ENCODE measurements at regions not wholly inside any gene's neighbourhood (a gene's known extent, or its start where the extent isn't known, plus 50 kb on each side); places are given as distances from the start of the nearest gene placed in this dataset.

DNA sequence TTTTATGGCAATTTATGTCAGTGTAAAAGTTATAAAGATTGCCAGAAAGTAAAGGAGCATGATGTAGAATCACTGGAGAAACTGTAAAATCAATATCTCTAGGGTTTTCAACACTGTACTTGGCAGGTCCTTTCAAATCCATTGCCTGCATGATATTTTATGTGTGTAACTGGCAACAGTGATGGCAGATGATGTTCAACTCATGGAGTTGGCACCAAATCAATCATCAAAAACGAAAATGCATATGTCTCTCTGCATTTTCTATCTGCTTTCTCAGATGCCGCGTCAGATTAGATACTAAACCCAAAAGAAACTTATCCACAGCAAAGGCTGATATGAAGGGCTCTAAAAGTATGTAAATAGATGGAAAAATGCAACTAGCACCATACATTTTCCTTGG, 1395.5 kb upstream of the PIK3C3 start:
- H3K4me1 Mint-ChIP-seq: no peaks in the 10 kb centered on the region
- H3K27ac Mint-ChIP-seq (ENCODE audit: low read depth): no peak overlapping the region
- no peaks in the 10 kb centered on the region for H3K36me3 Mint-ChIP-seq (ENCODE audit: insufficient read depth)
- ATAC-seq (replicated peaks; ENCODE audit: extremely low read depth, poor library complexity, severe bottlenecking) (no peak), DNase-seq (ENCODE audit: low spot score in 2 of 2) (no peak)
- H3K9me3 Mint-ChIP-seq: peaks cover 8% of the 10 kb centered on the region
- H3K27me3 Mint-ChIP-seq: no peaks in the 10 kb centered on the region
- H3K4me3 Mint-ChIP-seq: no peak overlapping the region

DNA sequence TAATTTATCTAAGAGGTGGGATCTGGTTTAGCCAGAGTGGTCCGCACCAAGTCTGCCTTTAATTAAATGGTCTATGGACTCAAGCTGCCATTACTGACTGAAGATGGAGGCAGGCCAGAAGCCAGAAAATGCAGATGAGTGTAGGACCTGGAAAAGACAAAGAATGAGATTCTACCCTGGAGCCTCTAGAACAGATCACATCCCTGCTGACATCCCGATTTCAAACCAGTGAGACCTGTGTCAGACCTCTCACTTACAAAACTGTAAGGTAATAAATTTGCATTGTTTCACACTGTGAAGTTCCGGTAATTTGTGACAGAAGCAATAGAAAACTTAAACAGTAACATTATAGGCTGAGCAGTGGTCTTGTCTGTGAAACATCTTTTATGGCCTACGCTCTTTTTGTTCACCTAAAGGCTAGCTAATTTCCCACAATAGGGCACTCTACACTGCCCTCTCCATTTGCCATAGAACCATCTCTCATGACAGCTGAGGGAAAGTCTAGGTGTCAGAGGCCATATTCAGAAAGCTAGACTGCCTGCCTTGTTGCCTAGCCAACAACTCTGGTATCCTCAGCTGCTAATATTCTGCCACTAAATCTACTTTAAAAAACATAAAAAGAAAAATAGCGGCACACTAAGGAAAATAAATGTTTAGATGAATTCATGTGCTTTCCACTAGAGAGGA, 1396.2 kb upstream of the PIK3C3 start:
- DNase-seq (ENCODE audit: low spot score in 2 of 2) (no peak), ATAC-seq (replicated peaks; ENCODE audit: extremely low read depth, poor library complexity, severe bottlenecking) (no peak)
- Mint-ChIP-seq H3K4me3 (no peak overlapping the region), H3K9me3 (peaks cover 12% of the 10 kb centered on the region), H3K27me3 (no peaks in the 10 kb centered on the region), H3K36me3 (ENCODE audit: insufficient read depth) (no peaks in the 10 kb centered on the region), H3K4me1 (no peaks in the 10 kb centered on the region), H3K27ac (ENCODE audit: low read depth) (no peak overlapping the region)

DNA sequence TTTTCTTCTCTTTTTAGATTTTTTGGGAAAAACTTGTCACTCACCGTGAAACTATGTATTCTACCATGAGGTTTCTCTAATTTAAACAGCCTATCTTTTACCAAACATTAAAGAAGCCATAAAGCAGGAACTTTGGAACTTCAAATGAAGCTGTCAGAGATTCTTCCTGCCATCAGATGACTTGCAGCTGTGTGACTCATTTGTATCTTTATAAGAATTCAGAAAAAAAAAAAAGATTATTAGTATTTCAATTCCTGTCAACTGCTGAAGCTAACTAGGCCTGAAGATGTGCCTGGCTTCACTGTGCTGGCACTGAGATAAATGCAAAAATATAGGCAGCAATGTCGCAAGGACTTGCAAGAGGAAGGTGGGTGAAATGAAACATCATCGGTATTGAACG, 1399.1 kb upstream of the PIK3C3 start:
- H3K9me3 Mint-ChIP-seq: peaks cover 14% of the 10 kb centered on the region
- ATAC-seq (replicated peaks; ENCODE audit: extremely low read depth, poor library complexity, severe bottlenecking) (no peak), DNase-seq (ENCODE audit: low spot score in 2 of 2) (no peak)
- no peaks in the 10 kb centered on the region for H3K36me3 Mint-ChIP-seq (ENCODE audit: insufficient read depth)
- H3K4me3 Mint-ChIP-seq: no peak overlapping the region
- no peaks in the 10 kb centered on the region for H3K4me1 Mint-ChIP-seq
- H3K27me3 Mint-ChIP-seq: no peaks in the 10 kb centered on the region
- no peak overlapping the region for H3K27ac Mint-ChIP-seq (ENCODE audit: low read depth)

DNA sequence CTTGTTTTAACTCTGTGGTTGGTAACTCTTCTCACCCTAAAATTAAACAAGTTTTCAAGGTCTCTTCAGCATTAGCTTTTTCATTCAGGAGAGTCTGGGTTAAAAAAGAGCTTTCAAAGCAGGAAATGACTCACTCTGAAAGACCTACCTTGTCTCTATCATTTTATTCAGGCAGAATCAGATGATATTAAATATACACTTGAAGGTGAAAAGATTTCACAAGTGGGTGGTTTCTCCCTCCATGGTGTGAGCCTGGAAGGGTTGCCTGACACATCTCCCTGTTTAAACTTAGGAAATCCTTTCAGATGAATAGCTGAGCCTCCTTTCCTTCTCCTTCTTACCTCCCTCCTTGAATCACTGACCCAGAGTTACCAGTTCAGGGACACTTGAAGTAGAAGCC, 1402.0 kb upstream of the PIK3C3 start:
- ATAC-seq (replicated peaks; ENCODE audit: extremely low read depth, poor library complexity, severe bottlenecking) (no peak), DNase-seq (ENCODE audit: low spot score in 2 of 2) (no peak)
- Mint-ChIP-seq H3K4me1 (no peaks in the 10 kb centered on the region), H3K9me3 (peaks cover 7% of the 10 kb centered on the region), H3K27ac (ENCODE audit: low read depth) (no peak overlapping the region), H3K36me3 (ENCODE audit: insufficient read depth) (no peaks in the 10 kb centered on the region), H3K4me3 (no peak overlapping the region), H3K27me3 (no peaks in the 10 kb centered on the region)

DNA sequence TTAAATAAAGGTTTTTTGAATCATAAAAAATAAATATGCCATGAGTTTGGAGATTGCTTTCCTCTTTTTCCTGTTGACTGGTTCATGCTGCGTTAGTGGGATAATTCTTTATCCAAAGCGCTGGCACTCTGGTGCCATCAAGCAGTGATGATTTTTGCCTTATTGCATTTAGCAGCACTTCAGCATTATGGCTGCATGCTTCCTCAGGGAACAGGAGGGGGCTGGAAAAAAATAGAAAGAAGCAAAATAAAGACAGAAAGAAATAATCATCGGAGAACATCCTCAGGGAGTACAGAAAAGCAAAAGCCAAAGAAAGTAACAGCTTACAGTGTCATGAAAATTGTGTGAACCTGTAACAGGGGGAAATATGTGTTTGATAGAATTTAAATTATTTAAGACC, 1408.2 kb upstream of the PIK3C3 start:
- Mint-ChIP-seq H3K4me3 (no peak overlapping the region), H3K9me3 (no peaks in the 10 kb centered on the region)

DNA sequence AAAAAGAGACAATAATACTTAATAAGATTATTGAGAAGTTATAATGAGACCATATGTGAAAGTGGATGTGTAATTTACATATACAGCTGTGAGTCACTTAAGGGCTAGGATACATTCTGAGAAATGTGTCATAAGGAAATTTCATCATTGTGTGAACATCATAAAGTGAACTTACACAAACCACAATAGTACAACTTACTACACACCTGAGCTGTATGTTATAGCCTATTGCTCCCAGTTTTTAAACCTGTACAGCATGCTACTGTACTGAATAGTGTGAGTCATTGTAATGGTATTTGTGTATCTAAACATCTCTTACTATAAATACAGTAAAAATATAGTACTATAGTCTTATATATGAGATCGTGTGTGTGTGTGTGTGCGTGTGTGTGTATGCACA, 1420.3 kb upstream of the PIK3C3 start:
- no peak overlapping the region for H3K4me3 Mint-ChIP-seq
- no peaks in the 10 kb centered on the region for H3K27me3 Mint-ChIP-seq
- no peak overlapping the region for H3K27ac Mint-ChIP-seq (ENCODE audit: low read depth)
- no peaks in the 10 kb centered on the region for H3K4me1 Mint-ChIP-seq
- DNase-seq (ENCODE audit: low spot score in 2 of 2) (no peak), ATAC-seq (replicated peaks; ENCODE audit: extremely low read depth, poor library complexity, severe bottlenecking) (no peak)
- peaks cover 2% of the 10 kb centered on the region for H3K36me3 Mint-ChIP-seq (ENCODE audit: insufficient read depth)
- H3K9me3 Mint-ChIP-seq: peaks cover 14% of the 10 kb centered on the region

More for the DNA sequence above, 1408.2 kb upstream of the PIK3C3 start:
- H3K27ac Mint-ChIP-seq (ENCODE audit: low read depth): no peak overlapping the region
- no peaks in the 10 kb centered on the region for H3K36me3 Mint-ChIP-seq (ENCODE audit: insufficient read depth)
- DNase-seq (ENCODE audit: low spot score in 2 of 2): no peak
- H3K4me1 Mint-ChIP-seq: no peaks in the 10 kb centered on the region
- ATAC-seq (replicated peaks; ENCODE audit: extremely low read depth, poor library complexity, severe bottlenecking): no peak
- no peaks in the 10 kb centered on the region for H3K27me3 Mint-ChIP-seq

DNA sequence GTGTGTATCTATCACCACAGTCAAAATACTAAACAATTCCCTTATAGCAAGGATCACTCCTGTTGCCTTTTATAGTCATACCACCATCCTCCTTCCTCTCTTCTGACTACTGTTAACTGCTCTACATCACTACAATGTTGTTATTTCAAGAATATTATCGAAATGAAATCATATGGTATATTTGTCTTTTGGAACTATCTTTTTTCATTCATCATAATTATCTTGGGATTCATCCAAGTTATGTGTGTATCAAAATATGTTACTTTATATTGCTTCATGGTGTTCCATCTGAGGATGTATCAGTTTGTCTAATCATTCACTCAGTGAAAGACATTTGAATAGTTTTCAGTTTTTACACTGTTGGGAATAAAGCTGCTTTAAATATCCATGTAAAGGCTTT, 1423.0 kb upstream of the PIK3C3 start:
- DNase-seq (ENCODE audit: low spot score in 2 of 2) (no peak), ATAC-seq (replicated peaks; ENCODE audit: extremely low read depth, poor library complexity, severe bottlenecking) (no peak)
- no peak overlapping the region for H3K27ac Mint-ChIP-seq (ENCODE audit: low read depth)
- H3K9me3 Mint-ChIP-seq: peaks cover 9% of the 10 kb centered on the region
- no peaks in the 10 kb centered on the region for H3K27me3 Mint-ChIP-seq
- H3K4me1 Mint-ChIP-seq: no peaks in the 10 kb centered on the region
- no peaks in the 10 kb centered on the region for H3K36me3 Mint-ChIP-seq (ENCODE audit: insufficient read depth)
- no peak overlapping the region for H3K4me3 Mint-ChIP-seq

DNA sequence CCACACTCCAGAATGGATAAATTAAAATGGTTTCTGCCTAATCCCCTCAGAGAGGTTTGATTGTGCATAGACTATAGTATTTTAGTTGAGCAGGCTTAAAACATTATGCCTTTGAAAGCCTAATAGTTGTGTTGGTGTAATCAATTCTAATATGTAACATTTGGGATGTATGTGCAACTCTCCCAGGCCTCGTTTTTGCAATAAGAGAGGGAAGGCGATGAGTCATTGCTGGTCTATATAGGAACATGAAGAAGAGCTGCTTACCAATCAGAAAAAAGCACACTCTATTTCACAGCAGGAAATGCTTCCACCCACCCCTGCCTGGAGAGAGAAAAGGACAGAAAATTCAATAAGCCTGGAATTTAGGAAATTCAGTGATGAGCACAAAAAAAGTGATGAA, 1424.0 kb upstream of the PIK3C3 start:
- Mint-ChIP-seq H3K4me3 (no peak overlapping the region), H3K27ac (ENCODE audit: low read depth) (no peak overlapping the region), H3K36me3 (ENCODE audit: insufficient read depth) (no peaks in the 10 kb centered on the region), H3K9me3 (peaks cover 9% of the 10 kb centered on the region), H3K4me1 (no peaks in the 10 kb centered on the region), H3K27me3 (no peaks in the 10 kb centered on the region)
- DNase-seq (ENCODE audit: low spot score in 2 of 2): no peak
- no peak for ATAC-seq (replicated peaks; ENCODE audit: extremely low read depth, poor library complexity, severe bottlenecking)

DNA sequence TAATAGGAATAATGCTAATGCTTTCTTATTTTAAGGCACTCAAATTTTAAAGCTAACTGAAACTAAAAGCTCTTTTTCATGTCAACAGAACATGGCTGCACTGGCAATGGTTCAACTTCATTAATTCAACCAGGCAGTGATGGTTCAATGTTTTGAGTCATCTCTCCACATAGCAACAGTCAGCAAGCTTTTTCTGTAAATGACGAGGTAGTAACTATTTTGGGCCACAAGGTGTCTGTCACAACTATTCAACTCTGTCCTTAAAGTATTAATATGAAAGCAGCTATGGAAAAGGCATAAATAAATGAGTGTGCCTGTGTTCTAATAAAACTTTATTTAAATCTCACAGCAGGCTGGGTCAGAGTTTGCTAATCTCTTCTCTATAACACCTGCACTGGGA, 1425.6 kb upstream of the PIK3C3 start:
- no peak overlapping the region for H3K27ac Mint-ChIP-seq (ENCODE audit: low read depth)
- H3K27me3 Mint-ChIP-seq: no peaks in the 10 kb centered on the region
- H3K4me3 Mint-ChIP-seq: no peak overlapping the region
- no peaks in the 10 kb centered on the region for H3K4me1 Mint-ChIP-seq
- DNase-seq (ENCODE audit: low spot score in 2 of 2) (no peak), ATAC-seq (replicated peaks; ENCODE audit: extremely low read depth, poor library complexity, severe bottlenecking) (no peak)
- H3K9me3 Mint-ChIP-seq: peaks cover 9% of the 10 kb centered on the region
- H3K36me3 Mint-ChIP-seq (ENCODE audit: insufficient read depth): no peaks in the 10 kb centered on the region

DNA sequence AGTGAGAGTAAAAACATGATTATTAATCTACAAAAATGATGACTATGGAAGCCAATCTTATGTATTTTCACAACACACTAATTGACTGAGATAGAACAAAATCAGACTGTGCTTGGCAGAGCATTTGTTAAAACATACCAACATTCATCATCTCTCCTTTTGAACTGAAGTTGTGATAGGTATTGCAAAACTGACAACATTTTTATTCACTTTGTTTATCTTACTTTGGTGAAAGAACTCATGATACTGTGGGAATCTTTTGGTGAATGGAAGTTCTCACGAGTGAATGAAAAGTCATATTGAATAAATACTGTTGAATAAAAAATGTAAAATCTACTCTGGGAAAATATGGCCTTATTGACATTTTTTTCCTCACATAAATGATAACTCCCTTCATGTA, 1430.2 kb upstream of the PIK3C3 start:
- Mint-ChIP-seq H3K27ac (ENCODE audit: low read depth) (no peak overlapping the region), H3K9me3 (peaks cover 22% of the 10 kb centered on the region), H3K4me1 (no peaks in the 10 kb centered on the region), H3K27me3 (no peaks in the 10 kb centered on the region), H3K4me3 (no peak overlapping the region), H3K36me3 (ENCODE audit: insufficient read depth) (no peaks in the 10 kb centered on the region)
- DNase-seq (ENCODE audit: low spot score in 2 of 2) (no peak), ATAC-seq (replicated peaks; ENCODE audit: extremely low read depth, poor library complexity, severe bottlenecking) (no peak)

DNA sequence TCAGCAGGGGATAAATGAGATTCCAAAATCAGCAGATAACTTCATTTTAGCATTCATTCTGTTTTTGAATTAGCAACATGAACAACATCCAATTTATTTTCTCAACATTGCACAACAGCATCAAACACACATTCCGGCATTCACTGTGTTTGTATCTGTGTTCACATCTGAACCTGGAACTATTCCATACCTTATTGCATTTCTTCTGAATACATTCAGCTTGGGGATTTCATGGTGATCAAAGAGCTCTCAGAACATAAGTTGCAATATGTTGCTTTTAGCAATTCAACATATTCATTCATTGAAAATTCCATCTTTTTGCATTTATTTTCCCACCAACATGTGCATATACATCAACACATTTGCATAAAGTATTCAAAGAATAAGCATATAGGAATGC, 1431.7 kb upstream of the PIK3C3 start:
- H3K27ac Mint-ChIP-seq (ENCODE audit: low read depth): no peak overlapping the region
- H3K9me3 Mint-ChIP-seq: peaks cover 18% of the 10 kb centered on the region
- ATAC-seq (replicated peaks; ENCODE audit: extremely low read depth, poor library complexity, severe bottlenecking) (no peak), DNase-seq (ENCODE audit: low spot score in 2 of 2) (no peak)
- H3K4me1 Mint-ChIP-seq: no peaks in the 10 kb centered on the region
- H3K27me3 Mint-ChIP-seq: no peaks in the 10 kb centered on the region
- H3K4me3 Mint-ChIP-seq: no peak overlapping the region
- no peaks in the 10 kb centered on the region for H3K36me3 Mint-ChIP-seq (ENCODE audit: insufficient read depth)

DNA sequence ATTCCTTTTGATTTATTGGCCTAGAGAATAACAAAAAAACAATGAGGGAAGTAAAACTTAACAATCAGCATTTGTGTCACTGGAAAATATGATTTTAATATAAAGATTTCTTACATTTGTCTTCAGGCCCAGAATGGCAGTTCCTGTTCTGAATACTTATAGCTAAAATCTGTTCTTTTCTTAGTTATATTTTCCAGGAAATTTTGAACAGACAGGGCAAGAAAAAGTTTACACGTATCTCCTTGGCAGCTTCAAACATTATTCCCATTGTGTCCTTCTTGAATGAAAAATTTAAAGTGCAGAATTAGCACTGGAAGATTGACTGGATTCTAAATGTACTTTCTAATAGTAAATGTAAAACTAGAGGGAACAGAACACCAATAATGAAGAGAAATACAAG, 1454.0 kb upstream of the PIK3C3 start:
- peaks cover 15% of the 10 kb centered on the region for H3K9me3 Mint-ChIP-seq
- H3K27me3 Mint-ChIP-seq: no peaks in the 10 kb centered on the region
- H3K36me3 Mint-ChIP-seq (ENCODE audit: insufficient read depth): no peaks in the 10 kb centered on the region
- DNase-seq (ENCODE audit: low spot score in 2 of 2) (no peak), ATAC-seq (replicated peaks; ENCODE audit: extremely low read depth, poor library complexity, severe bottlenecking) (no peak)
- no peak overlapping the region for H3K27ac Mint-ChIP-seq (ENCODE audit: low read depth)
- no peak overlapping the region for H3K4me3 Mint-ChIP-seq
- H3K4me1 Mint-ChIP-seq: no peaks in the 10 kb centered on the region

DNA sequence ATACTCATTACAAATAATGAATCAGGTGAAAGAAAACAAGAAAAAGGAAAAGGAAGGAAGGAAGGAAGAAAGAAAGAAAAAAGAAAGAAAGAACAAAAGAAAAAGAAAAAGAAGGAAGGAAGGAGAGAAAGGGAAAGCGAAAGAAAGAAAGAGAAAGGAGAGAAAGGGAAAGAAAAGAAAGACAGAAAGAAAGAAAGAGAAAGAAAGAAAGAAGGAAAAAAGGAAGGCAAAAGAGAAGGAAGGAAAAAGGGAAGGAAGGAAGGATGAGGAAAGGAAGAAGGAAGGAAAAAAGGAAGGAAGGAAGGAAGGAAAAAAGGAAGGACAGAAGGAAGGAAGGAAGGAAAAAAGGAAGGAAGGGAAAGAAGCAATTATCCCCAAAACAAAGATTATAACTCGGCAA, 1460.4 kb upstream of the PIK3C3 start:
- DNase-seq (ENCODE audit: low spot score in 2 of 2) (no peak), ATAC-seq (replicated peaks; ENCODE audit: extremely low read depth, poor library complexity, severe bottlenecking) (no peak)
- H3K27ac Mint-ChIP-seq (ENCODE audit: low read depth): no peak overlapping the region
- H3K36me3 Mint-ChIP-seq (ENCODE audit: insufficient read depth): no peaks in the 10 kb centered on the region
- H3K9me3 Mint-ChIP-seq: peaks cover 33% of the 10 kb centered on the region
- H3K4me1 Mint-ChIP-seq: no peaks in the 10 kb centered on the region
- no peak overlapping the region for H3K4me3 Mint-ChIP-seq
- H3K27me3 Mint-ChIP-seq: no peaks in the 10 kb centered on the region

DNA sequence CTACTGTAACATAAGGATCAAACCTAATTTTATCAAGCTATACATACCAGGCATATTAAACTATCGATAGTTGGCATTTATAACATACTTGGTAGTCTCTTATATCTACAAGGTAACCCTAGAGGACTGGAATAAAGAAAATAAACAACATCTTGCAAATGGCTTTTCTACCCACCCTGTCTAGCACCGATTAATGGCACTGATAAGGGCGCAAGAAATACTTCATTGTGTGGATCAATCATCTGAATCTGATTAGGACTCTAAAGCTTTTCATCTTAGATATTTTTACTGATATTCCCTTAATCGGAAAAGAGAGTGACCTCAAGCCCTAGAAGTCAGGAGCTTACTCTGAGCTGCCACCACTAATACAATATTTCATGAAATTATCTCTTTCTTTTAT, 1461.7 kb upstream of the PIK3C3 start:
- Mint-ChIP-seq H3K36me3 (ENCODE audit: insufficient read depth) (no peaks in the 10 kb centered on the region), H3K27ac (ENCODE audit: low read depth) (no peak overlapping the region), H3K4me3 (no peak overlapping the region), H3K9me3 (peaks cover 42% of the 10 kb centered on the region), H3K27me3 (no peaks in the 10 kb centered on the region), H3K4me1 (no peaks in the 10 kb centered on the region)
- ATAC-seq (replicated peaks; ENCODE audit: extremely low read depth, poor library complexity, severe bottlenecking) (no peak), DNase-seq (ENCODE audit: low spot score in 2 of 2) (no peak)

All from central memory CD8-positive, alpha-beta T cell (primary cell).